HEK293 (cell line): ENCODE measurements at regions not wholly inside any gene's neighbourhood (a gene's known extent, or its start where the extent isn't known, plus 50 kb on each side); places are given as distances from the start of the nearest gene placed in this dataset.
A peak's percentile ranks its signal among the peaks of the same experiment; 100 is the strongest.

Experiments
- CTCF ChIA-PET: fragments of 350-600 bp; formaldehyde crosslinking; extraction: SDS; loops from one replicate; lab custom pipeline; 2021; ENCODE audit warnings: antibody characterized with exemption; lab: Yijun Ruan, JAX
- POLR2A ChIA-PET: fragments of 300-600 bp; formaldehyde crosslinking; extraction: SDS; loops from one replicate; lab custom pipeline; 2020; ENCODE audit warnings: antibody characterized with exemption, inconsistent platforms; lab: Yijun Ruan, JAX
- H3K27ac ChIP-seq: fragments of 200-500 bp; sonication (Bioruptor generic); 2 replicates; pipeline ENCODE4 v1.5.1; 2014; ENCODE audit warnings: low read depth, low read length, control low read depth, inconsistent platforms; ENCODE audit errors: extremely low read depth
- H3K36me3 ChIP-seq, 2 experiments: fragments of 200-500 bp in 1 of 2; sonication (Bioruptor generic) in 1 of 2; 1 replicate in 1 of 2; 2 replicates in 1 of 2; pipeline ENCODE4 v1.5.1; 2014 to 2017; ENCODE audit warnings: inconsistent platforms in 2 of 2, low read length in 2 of 2; ENCODE audit not compliant: control insufficient read depth in 2 of 2, insufficient read depth in 1 of 2
- H3K4me1 ChIP-seq: fragments of 200-500 bp; sonication (Bioruptor generic); 2 replicates; pipeline ENCODE4 v1.5.1; 2014; ENCODE audit warnings: mild to moderate bottlenecking, low read length, inconsistent platforms; ENCODE audit not compliant: control insufficient read depth, insufficient read depth
- H3K4me3 ChIP-seq: 2 replicates; pipeline ENCODE4 v1.5.1; 2011; ENCODE audit warnings: low read depth, mild to moderate bottlenecking, control low read depth, low read length, moderate library complexity
- H3K9me3 ChIP-seq: fragments of 200-500 bp; sonication (Bioruptor generic); 2 replicates; pipeline ENCODE4 v1.5.1; 2014; ENCODE audit warnings: low read depth, low read length, inconsistent platforms; ENCODE audit not compliant: control insufficient read depth, insufficient read depth
- GLIS1 ChIP-seq: fragments of 450-650 bp; formaldehyde crosslinking; IDR thresholded peaks from 2 replicates; pipeline ENCODE4 v1.5.1; 2016; ENCODE audit warnings: missing biosample characterization, missing genetic modification characterization
- IKZF3 ChIP-seq: fragments of 450-650 bp; IDR thresholded peaks from 2 replicates; pipeline ENCODE4 v1.5.0; 2018; ENCODE audit warnings: missing biosample characterization, mild to moderate bottlenecking, missing genetic modification characterization, moderate library complexity
- KLF8 ChIP-seq: fragments of 450-650 bp; formaldehyde crosslinking; IDR thresholded peaks from 2 replicates; pipeline ENCODE4 v1.5.1; 2016; ENCODE audit warnings: missing biosample characterization, missing genetic modification characterization
- MZF1 ChIP-seq: fragments of 450-650 bp; formaldehyde crosslinking; IDR thresholded peaks from 2 replicates; pipeline ENCODE4 v1.5.1; 2017; ENCODE audit warnings: missing biosample characterization, missing genetic modification characterization, borderline replicate concordance
- SP3 ChIP-seq: fragments of 450-650 bp; formaldehyde crosslinking; IDR thresholded peaks from 2 replicates; pipeline ENCODE4 v1.5.1; 2016; ENCODE audit warnings: missing biosample characterization, missing genetic modification characterization
- ZBTB8A ChIP-seq: fragments of 450-650 bp; formaldehyde crosslinking; IDR thresholded peaks from 2 replicates; pipeline ENCODE4 v1.5.1; 2016; ENCODE audit warnings: missing biosample characterization, missing genetic modification characterization
- ZNF394 ChIP-seq: fragments of 450-650 bp; formaldehyde crosslinking; IDR thresholded peaks from 2 replicates; pipeline ENCODE4 v1.5.1; 2016; ENCODE audit warnings: missing biosample characterization, missing genetic modification characterization, mild to moderate bottlenecking, moderate library complexity, borderline replicate concordance
- ZNF501 ChIP-seq: fragments of 450-650 bp; formaldehyde crosslinking; IDR thresholded peaks from 2 replicates; pipeline ENCODE4 v1.5.1; 2016; ENCODE audit warnings: missing biosample characterization, missing genetic modification characterization
- ZNF514 ChIP-seq: fragments of 450-650 bp; formaldehyde crosslinking; IDR thresholded peaks from 2 replicates; pipeline ENCODE4 v1.5.1; 2016; ENCODE audit warnings: missing biosample characterization, missing genetic modification characterization
- ZNF701 ChIP-seq: fragments of 450-650 bp; formaldehyde crosslinking; IDR thresholded peaks from 2 replicates; pipeline ENCODE4 v1.5.1; 2016; ENCODE audit warnings: missing biosample characterization, missing genetic modification characterization
- TF ChIP-seq, protein P1 (sequence below): fragments of 450-650 bp; formaldehyde crosslinking; conservative IDR thresholded peaks from 2 replicates; pipeline ENCODE4 v1.5.1; 2016; ENCODE audit warnings: low read depth, missing biosample characterization, missing genetic modification characterization
- TF ChIP-seq, protein P2 (sequence below): fragments of 450-650 bp; formaldehyde crosslinking; IDR thresholded peaks from 2 replicates; pipeline ENCODE4 v1.5.1; 2016; ENCODE audit warnings: missing biosample characterization, missing genetic modification characterization
- TF ChIP-seq, protein P3 (sequence below): fragments of 450-650 bp; formaldehyde crosslinking; conservative IDR thresholded peaks from 2 replicates; pipeline ENCODE4 v1.5.1; 2016; ENCODE audit warnings: low read depth, missing biosample characterization, missing genetic modification characterization
- TF ChIP-seq, protein P4 (sequence below): fragments of 450-650 bp; formaldehyde crosslinking; IDR thresholded peaks from 2 replicates; pipeline ENCODE4 v1.5.1; 2016; ENCODE audit warnings: missing biosample characterization, missing genetic modification characterization
- TF ChIP-seq, protein P5 (sequence below): fragments of 450-650 bp; formaldehyde crosslinking; IDR thresholded peaks from 2 replicates; pipeline ENCODE4; 2016; ENCODE audit warnings: missing biosample characterization, missing genetic modification characterization
- TF ChIP-seq, protein P6 (sequence below): fragments of 450-650 bp; formaldehyde crosslinking; IDR thresholded peaks from 2 replicates; pipeline ENCODE4 v1.5.1; 2016; ENCODE audit warnings: missing biosample characterization, missing genetic modification characterization
- TF ChIP-seq, protein P7 (sequence below): fragments of 450-650 bp; formaldehyde crosslinking; IDR thresholded peaks from 2 replicates; pipeline ENCODE4 v1.5.1; 2016; ENCODE audit warnings: missing biosample characterization, missing genetic modification characterization

DNA sequence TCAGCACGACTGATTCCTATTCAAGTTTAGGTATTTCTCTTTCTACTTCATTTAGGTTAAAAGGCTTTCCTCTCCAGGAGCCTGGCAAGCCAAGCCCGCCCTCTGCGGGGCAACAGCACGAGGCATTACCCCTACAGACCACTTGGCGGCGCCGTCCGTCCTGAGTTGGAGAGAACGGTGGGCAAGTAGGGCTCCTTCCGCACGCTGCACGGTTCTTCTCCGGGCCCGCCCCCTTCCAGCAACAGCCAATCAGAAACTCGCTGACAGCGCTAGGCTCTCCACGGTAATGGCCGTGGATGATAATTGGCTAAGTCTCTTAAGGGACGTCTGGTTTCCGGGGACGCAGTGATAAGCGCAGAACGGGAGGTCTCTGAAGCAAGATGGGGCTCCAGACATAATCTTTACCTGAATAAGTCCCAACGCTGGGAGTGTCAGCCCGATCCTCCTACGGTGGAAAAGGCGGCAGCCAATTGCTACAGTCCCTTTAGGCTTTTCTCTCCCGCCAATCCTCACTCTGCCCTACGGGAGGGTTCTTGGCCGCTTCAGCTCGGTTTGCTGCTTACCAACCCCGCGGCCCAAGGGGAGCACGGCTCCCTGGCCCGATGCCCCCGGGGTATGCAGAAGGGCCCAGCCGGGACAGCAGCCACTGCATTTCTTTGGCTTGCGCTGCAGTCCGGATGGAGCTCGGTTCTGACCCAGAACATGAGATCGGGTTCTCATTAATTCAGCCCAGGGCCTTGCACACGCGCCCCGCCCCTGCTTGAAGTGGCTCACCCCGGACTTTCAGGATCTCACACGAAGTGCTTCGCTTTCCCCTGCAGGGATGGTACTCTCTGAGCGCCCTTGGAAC lies 206.9 kb upstream of the PKDCC start:
- POLR2A ChIA-PET, result no interaction called here
- H3K27ac ChIP-seq, result peak overlapping the region; percentile 65; the same call in 1 of the 2 replicates
- CTCF ChIA-PET, result interaction anchor here (0.6 to 3.2 kb wide), 17 partner anchors 8 to 543 kb away, joined by 3 to 30 read pairs (median 4); no protein-coding TSS in a partner anchor
- TF ChIP-seq IKZF3 (no peak), KLF8 (tag by site-specific recombination) (peak; percentile 16; the same call in 1 of the 2 replicates), MZF1 (no peak), ZNF501 (tag by site-specific recombination) (0 out of 2 replicates have a peak, but pooled peaks have one; percentile 28), ZNF394 (0 out of 2 replicates have a peak, but pooled peaks have one; percentile 30), GLIS1 (0 out of 2 replicates have a peak, but pooled peaks have one; percentile 13), ZNF514 (tag by site-specific recombination) (no peak), SP3 (tag by site-specific recombination) (peak; percentile 69), ZBTB8A (peak; percentile 37), ZNF701 (no peak)
- TF ChIP-seq, protein P1, sequence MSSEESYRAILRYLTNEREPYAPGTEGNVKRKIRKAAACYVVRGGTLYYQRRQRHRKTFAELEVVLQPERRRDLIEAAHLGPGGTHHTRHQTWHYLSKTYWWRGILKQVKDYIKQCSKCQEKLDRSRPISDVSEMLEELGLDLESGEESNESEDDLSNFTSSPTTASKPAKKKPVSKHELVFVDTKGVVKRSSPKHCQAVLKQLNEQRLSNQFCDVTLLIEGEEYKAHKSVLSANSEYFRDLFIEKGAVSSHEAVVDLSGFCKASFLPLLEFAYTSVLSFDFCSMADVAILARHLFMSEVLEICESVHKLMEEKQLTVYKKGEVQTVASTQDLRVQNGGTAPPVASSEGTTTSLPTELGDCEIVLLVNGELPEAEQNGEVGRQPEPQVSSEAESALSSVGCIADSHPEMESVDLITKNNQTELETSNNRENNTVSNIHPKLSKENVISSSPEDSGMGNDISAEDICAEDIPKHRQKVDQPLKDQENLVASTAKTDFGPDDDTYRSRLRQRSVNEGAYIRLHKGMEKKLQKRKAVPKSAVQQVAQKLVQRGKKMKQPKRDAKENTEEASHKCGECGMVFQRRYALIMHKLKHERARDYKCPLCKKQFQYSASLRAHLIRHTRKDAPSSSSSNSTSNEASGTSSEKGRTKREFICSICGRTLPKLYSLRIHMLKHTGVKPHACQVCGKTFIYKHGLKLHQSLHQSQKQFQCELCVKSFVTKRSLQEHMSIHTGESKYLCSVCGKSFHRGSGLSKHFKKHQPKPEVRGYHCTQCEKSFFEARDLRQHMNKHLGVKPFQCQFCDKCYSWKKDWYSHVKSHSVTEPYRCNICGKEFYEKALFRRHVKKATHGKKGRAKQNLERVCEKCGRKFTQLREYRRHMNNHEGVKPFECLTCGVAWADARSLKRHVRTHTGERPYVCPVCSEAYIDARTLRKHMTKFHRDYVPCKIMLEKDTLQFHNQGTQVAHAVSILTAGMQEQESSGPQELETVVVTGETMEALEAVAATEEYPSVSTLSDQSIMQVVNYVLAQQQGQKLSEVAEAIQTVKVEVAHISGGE (tag by site-specific recombination), result peak; percentile 39; the same call in 1 of the 2 replicates
- TF ChIP-seq, protein P2, sequence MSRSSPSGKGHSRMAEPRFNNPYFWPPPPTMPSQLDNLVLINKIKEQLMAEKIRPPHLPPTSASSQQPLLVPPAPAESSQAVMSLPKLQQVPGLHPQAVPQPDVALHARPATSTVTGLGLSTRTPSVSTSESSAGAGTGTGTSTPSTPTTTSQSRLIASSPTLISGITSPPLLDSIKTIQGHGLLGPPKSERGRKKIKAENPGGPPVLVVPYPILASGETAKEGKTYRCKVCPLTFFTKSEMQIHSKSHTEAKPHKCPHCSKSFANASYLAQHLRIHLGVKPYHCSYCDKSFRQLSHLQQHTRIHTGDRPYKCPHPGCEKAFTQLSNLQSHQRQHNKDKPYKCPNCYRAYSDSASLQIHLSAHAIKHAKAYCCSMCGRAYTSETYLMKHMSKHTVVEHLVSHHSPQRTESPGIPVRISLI, result no peak
- TF ChIP-seq, protein P3, sequence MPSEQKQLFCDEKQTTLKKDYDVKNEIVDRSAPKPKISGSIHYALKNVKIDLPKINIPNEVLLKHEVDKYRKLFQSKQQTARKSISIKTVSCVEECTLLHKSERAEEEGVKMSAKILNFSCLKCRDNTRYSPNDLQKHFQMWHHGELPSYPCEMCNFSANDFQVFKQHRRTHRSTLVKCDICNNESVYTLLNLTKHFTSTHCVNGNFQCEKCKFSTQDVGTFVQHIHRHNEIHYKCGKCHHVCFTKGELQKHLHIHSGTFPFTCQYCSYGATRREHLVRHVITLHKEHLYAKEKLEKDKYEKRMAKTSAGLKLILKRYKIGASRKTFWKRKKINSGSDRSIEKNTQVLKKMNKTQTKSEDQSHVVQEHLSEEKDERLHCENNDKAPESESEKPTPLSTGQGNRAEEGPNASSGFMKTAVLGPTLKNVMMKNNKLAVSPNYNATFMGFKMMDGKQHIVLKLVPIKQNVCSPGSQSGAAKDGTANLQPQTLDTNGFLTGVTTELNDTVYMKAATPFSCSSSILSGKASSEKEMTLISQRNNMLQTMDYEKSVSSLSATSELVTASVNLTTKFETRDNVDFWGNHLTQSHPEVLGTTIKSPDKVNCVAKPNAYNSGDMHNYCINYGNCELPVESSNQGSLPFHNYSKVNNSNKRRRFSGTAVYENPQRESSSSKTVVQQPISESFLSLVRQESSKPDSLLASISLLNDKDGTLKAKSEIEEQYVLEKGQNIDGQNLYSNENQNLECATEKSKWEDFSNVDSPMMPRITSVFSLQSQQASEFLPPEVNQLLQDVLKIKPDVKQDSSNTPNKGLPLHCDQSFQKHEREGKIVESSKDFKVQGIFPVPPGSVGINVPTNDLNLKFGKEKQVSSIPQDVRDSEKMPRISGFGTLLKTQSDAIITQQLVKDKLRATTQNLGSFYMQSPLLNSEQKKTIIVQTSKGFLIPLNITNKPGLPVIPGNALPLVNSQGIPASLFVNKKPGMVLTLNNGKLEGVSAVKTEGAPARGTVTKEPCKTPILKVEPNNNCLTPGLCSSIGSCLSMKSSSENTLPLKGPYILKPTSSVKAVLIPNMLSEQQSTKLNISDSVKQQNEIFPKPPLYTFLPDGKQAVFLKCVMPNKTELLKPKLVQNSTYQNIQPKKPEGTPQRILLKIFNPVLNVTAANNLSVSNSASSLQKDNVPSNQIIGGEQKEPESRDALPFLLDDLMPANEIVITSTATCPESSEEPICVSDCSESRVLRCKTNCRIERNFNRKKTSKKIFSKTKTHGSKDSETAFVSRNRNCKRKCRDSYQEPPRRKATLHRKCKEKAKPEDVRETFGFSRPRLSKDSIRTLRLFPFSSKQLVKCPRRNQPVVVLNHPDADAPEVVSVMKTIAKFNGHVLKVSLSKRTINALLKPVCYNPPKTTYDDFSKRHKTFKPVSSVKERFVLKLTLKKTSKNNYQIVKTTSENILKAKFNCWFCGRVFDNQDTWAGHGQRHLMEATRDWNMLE (tag by site-specific recombination), result peak; percentile 47; the same call in 1 of the 2 replicates
- TF ChIP-seq, protein P4, sequence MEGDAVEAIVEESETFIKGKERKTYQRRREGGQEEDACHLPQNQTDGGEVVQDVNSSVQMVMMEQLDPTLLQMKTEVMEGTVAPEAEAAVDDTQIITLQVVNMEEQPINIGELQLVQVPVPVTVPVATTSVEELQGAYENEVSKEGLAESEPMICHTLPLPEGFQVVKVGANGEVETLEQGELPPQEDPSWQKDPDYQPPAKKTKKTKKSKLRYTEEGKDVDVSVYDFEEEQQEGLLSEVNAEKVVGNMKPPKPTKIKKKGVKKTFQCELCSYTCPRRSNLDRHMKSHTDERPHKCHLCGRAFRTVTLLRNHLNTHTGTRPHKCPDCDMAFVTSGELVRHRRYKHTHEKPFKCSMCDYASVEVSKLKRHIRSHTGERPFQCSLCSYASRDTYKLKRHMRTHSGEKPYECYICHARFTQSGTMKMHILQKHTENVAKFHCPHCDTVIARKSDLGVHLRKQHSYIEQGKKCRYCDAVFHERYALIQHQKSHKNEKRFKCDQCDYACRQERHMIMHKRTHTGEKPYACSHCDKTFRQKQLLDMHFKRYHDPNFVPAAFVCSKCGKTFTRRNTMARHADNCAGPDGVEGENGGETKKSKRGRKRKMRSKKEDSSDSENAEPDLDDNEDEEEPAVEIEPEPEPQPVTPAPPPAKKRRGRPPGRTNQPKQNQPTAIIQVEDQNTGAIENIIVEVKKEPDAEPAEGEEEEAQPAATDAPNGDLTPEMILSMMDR (tag by site-specific recombination), result peak; percentile 96
- TF ChIP-seq, protein P5, sequence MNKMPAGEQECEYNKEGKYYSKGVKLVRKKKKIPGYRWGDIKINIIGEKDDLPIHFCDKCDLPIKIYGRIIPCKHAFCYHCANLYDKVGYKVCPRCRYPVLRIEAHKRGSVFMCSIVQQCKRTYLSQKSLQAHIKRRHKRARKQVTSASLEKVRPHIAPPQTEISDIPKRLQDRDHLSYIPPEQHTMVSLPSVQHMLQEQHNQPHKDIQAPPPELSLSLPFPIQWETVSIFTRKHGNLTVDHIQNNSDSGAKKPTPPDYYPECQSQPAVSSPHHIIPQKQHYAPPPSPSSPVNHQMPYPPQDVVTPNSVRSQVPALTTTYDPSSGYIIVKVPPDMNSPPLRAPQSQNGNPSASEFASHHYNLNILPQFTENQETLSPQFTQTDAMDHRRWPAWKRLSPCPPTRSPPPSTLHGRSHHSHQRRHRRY, result no peak
- TF ChIP-seq, protein P6, sequence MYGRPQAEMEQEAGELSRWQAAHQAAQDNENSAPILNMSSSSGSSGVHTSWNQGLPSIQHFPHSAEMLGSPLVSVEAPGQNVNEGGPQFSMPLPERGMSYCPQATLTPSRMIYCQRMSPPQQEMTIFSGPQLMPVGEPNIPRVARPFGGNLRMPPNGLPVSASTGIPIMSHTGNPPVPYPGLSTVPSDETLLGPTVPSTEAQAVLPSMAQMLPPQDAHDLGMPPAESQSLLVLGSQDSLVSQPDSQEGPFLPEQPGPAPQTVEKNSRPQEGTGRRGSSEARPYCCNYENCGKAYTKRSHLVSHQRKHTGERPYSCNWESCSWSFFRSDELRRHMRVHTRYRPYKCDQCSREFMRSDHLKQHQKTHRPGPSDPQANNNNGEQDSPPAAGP (tag by site-specific recombination), result 0 out of 2 replicates have a peak, but pooled peaks have one; percentile 13
- TF ChIP-seq, protein P7, sequence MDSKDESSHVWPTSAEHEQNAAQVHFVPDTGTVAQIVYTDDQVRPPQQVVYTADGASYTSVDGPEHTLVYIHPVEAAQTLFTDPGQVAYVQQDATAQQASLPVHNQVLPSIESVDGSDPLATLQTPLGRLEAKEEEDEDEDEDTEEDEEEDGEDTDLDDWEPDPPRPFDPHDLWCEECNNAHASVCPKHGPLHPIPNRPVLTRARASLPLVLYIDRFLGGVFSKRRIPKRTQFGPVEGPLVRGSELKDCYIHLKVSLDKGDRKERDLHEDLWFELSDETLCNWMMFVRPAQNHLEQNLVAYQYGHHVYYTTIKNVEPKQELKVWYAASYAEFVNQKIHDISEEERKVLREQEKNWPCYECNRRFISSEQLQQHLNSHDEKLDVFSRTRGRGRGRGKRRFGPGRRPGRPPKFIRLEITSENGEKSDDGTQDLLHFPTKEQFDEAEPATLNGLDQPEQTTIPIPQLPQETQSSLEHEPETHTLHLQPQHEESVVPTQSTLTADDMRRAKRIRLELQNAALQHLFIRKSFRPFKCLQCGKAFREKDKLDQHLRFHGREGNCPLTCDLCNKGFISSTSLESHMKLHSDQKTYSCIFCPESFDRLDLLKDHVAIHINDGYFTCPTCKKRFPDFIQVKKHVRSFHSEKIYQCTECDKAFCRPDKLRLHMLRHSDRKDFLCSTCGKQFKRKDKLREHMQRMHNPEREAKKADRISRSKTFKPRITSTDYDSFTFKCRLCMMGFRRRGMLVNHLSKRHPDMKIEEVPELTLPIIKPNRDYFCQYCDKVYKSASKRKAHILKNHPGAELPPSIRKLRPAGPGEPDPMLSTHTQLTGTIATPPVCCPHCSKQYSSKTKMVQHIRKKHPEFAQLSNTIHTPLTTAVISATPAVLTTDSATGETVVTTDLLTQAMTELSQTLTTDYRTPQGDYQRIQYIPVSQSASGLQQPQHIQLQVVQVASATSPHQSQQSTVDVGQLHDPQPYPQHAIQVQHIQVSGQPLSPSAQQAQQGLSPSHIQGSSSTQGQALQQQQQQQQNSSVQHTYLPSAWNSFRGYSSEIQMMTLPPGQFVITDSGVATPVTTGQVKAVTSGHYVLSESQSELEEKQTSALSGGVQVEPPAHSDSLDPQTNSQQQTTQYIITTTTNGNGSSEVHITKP (tag by site-specific recombination), result peak; percentile 96

More for the DNA sequence above, 206.9 kb upstream of the PKDCC start:
- Histone ChIP-seq H3K4me1 (0 out of 2 replicates have a peak, but pooled peaks cover 4% of the 10 kb centered on the region), H3K9me3 (no peaks in the 10 kb centered on the region), H3K4me3 (peak overlapping the region; percentile 61), H3K36me3 (no peaks in the 10 kb centered on the region)
